Liver (tissue), 8 donors: ENCODE measurements at regions not wholly inside any gene's neighbourhood (a gene's known extent, or its start where the extent isn't known, plus 50 kb on each side); places are given as distances from the start of the nearest gene placed in this dataset.

Experiments
- DNase-seq: peaks from one replicate; pipeline ENCODE4 v3.0.0-alpha.2; 2017; ENCODE audit warnings: low spot score
- H3K27ac ChIP-seq, 2 donors: one replicate each; pipeline ENCODE4 v1.7.0; 2013; ENCODE audit warnings: inconsistent platforms in 2 of 2, low read length in 2 of 2, control low read depth in 1 of 2, low read depth in 1 of 2, mild to moderate bottlenecking in 1 of 2
- H3K27me3 ChIP-seq, 4 donors: one replicate each; pipeline versions ENCODE4 v1.6.1 to v1.7.0; 2013; ENCODE audit warnings: low read length in 3 of 4, inconsistent platforms in 1 of 4, mild to moderate bottlenecking in 1 of 4, moderate library complexity in 1 of 4; ENCODE audit not compliant: control insufficient read depth in 4 of 4, insufficient read depth in 4 of 4
- H3K36me3 ChIP-seq, 4 donors: one replicate each; pipeline versions ENCODE4 v1.6.1 to v1.7.0; 2013; ENCODE audit warnings: low read length in 3 of 4, mild to moderate bottlenecking in 3 of 4, low read depth in 1 of 4, moderate library complexity in 1 of 4; ENCODE audit not compliant: control insufficient read depth in 4 of 4, insufficient read depth in 3 of 4
- H3K4me1 ChIP-seq, 4 donors: one replicate each; pipeline versions ENCODE4 v1.6.1 to v1.7.0; 2013; ENCODE audit warnings: low read length in 3 of 4, mild to moderate bottlenecking in 3 of 4, moderate library complexity in 1 of 4; ENCODE audit not compliant: control insufficient read depth in 4 of 4, insufficient read depth in 4 of 4
- H3K4me3 ChIP-seq, 3 donors: one replicate each; pipeline versions ENCODE4 v1.6.1 to v1.7.0; 2013; ENCODE audit warnings: low read length in 3 of 3, control low read depth in 1 of 3, low read depth in 1 of 3, mild to moderate bottlenecking in 1 of 3
- H3K9ac ChIP-seq, 2 donors: one replicate each; pipeline ENCODE4 v1.7.0; 2013; ENCODE audit warnings: low read length in 2 of 2, mild to moderate bottlenecking in 2 of 2, moderate library complexity in 2 of 2, control low read depth in 1 of 2, low read depth in 1 of 2
- H3K9me3 ChIP-seq, 4 donors: one replicate each; pipeline versions ENCODE4 v1.6.1 to v1.7.0; 2013; ENCODE audit warnings: low read length in 3 of 4; ENCODE audit not compliant: control insufficient read depth in 4 of 4
- ATF3 ChIP-seq: IDR thresholded peaks from 2 replicates; pipeline ENCODE4 v1.6.1; 2016; ENCODE audit warnings: antibody characterized with exemption
- CTCF ChIP-seq: fragments of 150-350 bp; IDR thresholded peaks from 2 replicates; pipeline ENCODE4 v1.5.1; 2017; ENCODE audit warnings: improper control_type of control experiment, low read depth, low read length; ENCODE audit not compliant: missing input control
- EGR1 ChIP-seq, 2 donors: IDR thresholded peaks; 2 replicates each; pipeline ENCODE4 v1.6.1; 2016 to 2018; ENCODE audit warnings: antibody characterized with exemption in 2 of 2, low read depth in 2 of 2
- FOXA1 ChIP-seq: IDR thresholded peaks from 2 replicates; pipeline ENCODE4 v1.6.1; 2016; ENCODE audit warnings: antibody characterized with exemption
- FOXA2 ChIP-seq: IDR thresholded peaks from 2 replicates; pipeline ENCODE4 v1.6.1; 2016; ENCODE audit warnings: antibody characterized with exemption
- GABPA ChIP-seq, 2 donors: IDR thresholded peaks in 1 of 2; conservative IDR thresholded peaks in 1 of 2; 2 replicates each; pipeline ENCODE4 v1.6.1; 2016; ENCODE audit warnings: antibody characterized with exemption in 2 of 2, mild to moderate bottlenecking in 1 of 2, moderate library complexity in 1 of 2
- HNF4A ChIP-seq, 2 donors: conservative IDR thresholded peaks; 2 replicates each; pipeline ENCODE4 v1.6.1; 2016; ENCODE audit warnings: antibody characterized with exemption in 2 of 2, mild to moderate bottlenecking in 2 of 2
- HNF4G ChIP-seq: IDR thresholded peaks from 2 replicates; pipeline ENCODE4 v1.6.1; 2016; ENCODE audit warnings: antibody characterized with exemption
- JUND ChIP-seq, 2 donors: IDR thresholded peaks; 2 replicates each; pipeline ENCODE4 v1.6.1; 2016; ENCODE audit warnings: antibody characterized with exemption in 2 of 2
- MAX ChIP-seq: IDR thresholded peaks from 2 replicates; pipeline ENCODE4 v1.6.1; 2016; ENCODE audit warnings: antibody characterized with exemption
- NR2F2 ChIP-seq: IDR thresholded peaks from 2 replicates; pipeline ENCODE4 v1.6.1; 2016; ENCODE audit warnings: antibody characterized with exemption
- RAD21 ChIP-seq, 2 donors: IDR thresholded peaks; 2 replicates each; pipeline ENCODE4 v1.6.1; 2016; ENCODE audit warnings: antibody characterized with exemption in 2 of 2, mild to moderate bottlenecking in 2 of 2
- REST ChIP-seq: IDR thresholded peaks from 2 replicates; pipeline ENCODE4 v1.6.1; 2016; ENCODE audit warnings: antibody characterized with exemption, mild to moderate bottlenecking
- RXRA ChIP-seq, 2 donors: IDR thresholded peaks; 2 replicates each; pipeline ENCODE4 v1.6.1; 2017 to 2018; ENCODE audit warnings: antibody characterized with exemption in 2 of 2, mild to moderate bottlenecking in 1 of 2
- SP1 ChIP-seq: IDR thresholded peaks from 2 replicates; pipeline ENCODE4 v1.6.1; 2018; ENCODE audit warnings: antibody characterized with exemption, mild to moderate bottlenecking
- TAF1 ChIP-seq: conservative IDR thresholded peaks from 2 replicates; pipeline ENCODE4 v1.6.1; 2016; ENCODE audit warnings: antibody characterized with exemption, mild to moderate bottlenecking
- YY1 ChIP-seq: IDR thresholded peaks from 2 replicates; pipeline ENCODE4 v1.6.1; 2016; ENCODE audit warnings: antibody characterized with exemption, mild to moderate bottlenecking
- ZBTB33 ChIP-seq: IDR thresholded peaks from 2 replicates; pipeline ENCODE4 v1.6.1; 2016; ENCODE audit warnings: antibody characterized with exemption
- WGBS: extraction: QIAGEN DNeasy Blood & Tissue Kit; methylation state at CpG from one replicate; pipeline ENCODE4 v1.1.7; 2013; 5-methylcytosine and 5-hydroxymethylcytosine counted together
- donor health status: healthy.
- donor health status: healthy.
- donor health status: healthy.
- donor health status: healthy.
- donor health status: healthy.

- peaks cover 2 to 12% (median 6%) of the 10 kb centered on the region in 4 donors for H3K27me3 ChIP-seq
- WGBS: 75% methylated on average over 9 of the region's 9 CpGs
- H3K9me3 ChIP-seq: no peaks in the 10 kb centered on the region
Observed at GRCh38 chr5:1934056-1934394, 51.3 kb upstream of the IRX4 start.

More at GRCh38 chr5:1934056-1934394, 51.3 kb upstream of the IRX4 start:
- Histone ChIP-seq H3K4me3 (no peak overlapping the region), H3K27ac (no peak overlapping the region), H3K9ac (no peak overlapping the region), H3K36me3 (no peaks in the 10 kb centered on the region), H3K4me1 (no peaks in the 10 kb centered on the region)
- TF ChIP-seq GABPA (IDR thresholded peaks at IDR 0.05 in 1 of 2, conservative IDR thresholded peaks at IDR 0.05 in 1 of 2) (no peak), REST (no peak), FOXA1 (no peak), ZBTB33 (no peak), ATF3 (no peak), RAD21 (IDR thresholded peaks at IDR 0.05) (no peak), HNF4G (no peak), TAF1 (no peak), RXRA (IDR thresholded peaks at IDR 0.05) (no peak), HNF4A (conservative IDR thresholded peaks at IDR 0.05) (no peak), JUND (IDR thresholded peaks at IDR 0.05) (no peak), SP1 (no peak), NR2F2 (no peak), FOXA2 (no peak), CTCF (no peak), MAX (no peak), YY1 (no peak), EGR1 (IDR thresholded peaks at IDR 0.05; ENCODE audit: low read depth in 2 of 2) (no peak)
- DNase-seq: no peak
